Astrocyte of the spinal cord (primary cell): ENCODE measurements at regions not wholly inside any gene's neighbourhood (a gene's known extent, or its start where the extent isn't known, plus 50 kb on each side); places are given as distances from the start of the nearest gene placed in this dataset.

Experiments
- DNase-seq: peaks from one replicate; pipeline ENCODE4 v3.0.0; 2011; ENCODE audit warnings: low read depth, low spot score
- H3K4me3 ChIP-seq: 2 replicates; pipeline ENCODE4 v1.5.1; 2011; ENCODE audit warnings: low read depth, mild to moderate bottlenecking, low read length, moderate library complexity
- CTCF ChIP-seq: IDR thresholded peaks from 2 replicates; pipeline ENCODE4 v1.5.1; 2012; ENCODE audit warnings: low read depth, mild to moderate bottlenecking, low read length, inconsistent platforms
- in situ Hi-C: cut with HindIII; loops from 2 replicates; pipeline ENCODE4 v1.10.0; 2017; ENCODE audit warnings: low sequenced_read_pairs

- H3K4me3 ChIP-seq = no peak overlapping the region
- TF ChIP-seq CTCF = no peak
- no peak for DNase-seq
- in situ Hi-C loops = no loop called here
Measured at GRCh38 chr5:174198541-174198940, 153.0 kb downstream of the NSG2 start.

GRCh38 chr5:174202996-174203395 lies 157.5 kb downstream of the NSG2 start:
- DNase-seq = no peak
- H3K4me3 ChIP-seq = no peak overlapping the region
- TF ChIP-seq CTCF = no peak
- in situ Hi-C loops = no loop called here

DNA sequence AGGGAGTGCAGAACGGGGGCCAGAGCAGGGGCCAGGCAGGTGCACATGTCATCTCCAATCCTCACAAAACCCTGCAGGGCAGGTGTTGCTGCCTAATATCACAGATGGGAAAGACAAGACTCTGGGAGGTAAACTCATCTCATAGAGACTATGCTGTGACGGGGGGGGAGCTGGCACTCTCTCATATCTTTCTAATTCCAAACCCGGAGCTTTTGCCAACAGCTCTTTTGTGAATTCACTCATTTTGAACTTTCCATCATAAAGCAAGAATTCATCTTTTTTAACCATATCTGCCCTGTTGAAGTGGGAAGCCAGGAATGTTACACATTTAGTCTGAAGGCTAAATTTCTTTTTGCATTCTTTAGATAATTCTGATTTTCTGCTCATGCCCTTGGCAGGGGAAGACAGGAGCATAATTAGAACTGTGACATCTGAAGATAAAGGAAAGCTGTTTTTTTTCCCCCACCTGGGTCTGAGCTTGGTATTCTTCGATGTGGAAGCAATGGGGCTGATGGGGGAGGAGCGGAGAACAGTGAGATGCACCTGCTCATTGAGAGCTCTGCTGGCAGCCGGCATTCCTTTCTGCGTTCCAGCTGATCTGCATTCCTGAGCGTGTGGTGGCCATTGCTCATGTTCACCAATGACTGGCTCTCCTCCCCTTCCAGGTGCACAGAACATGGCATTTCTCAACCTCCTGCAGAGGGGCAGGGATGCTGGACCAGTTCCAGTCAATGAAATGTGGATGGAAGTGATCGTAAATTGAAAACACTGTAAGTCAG lies 159.2 kb downstream of the NSG2 start:
- TF ChIP-seq CTCF = no peak
- DNase-seq = no peak
- H3K4me3 ChIP-seq = no peak overlapping the region
- in situ Hi-C loops = no loop called here

DNA sequence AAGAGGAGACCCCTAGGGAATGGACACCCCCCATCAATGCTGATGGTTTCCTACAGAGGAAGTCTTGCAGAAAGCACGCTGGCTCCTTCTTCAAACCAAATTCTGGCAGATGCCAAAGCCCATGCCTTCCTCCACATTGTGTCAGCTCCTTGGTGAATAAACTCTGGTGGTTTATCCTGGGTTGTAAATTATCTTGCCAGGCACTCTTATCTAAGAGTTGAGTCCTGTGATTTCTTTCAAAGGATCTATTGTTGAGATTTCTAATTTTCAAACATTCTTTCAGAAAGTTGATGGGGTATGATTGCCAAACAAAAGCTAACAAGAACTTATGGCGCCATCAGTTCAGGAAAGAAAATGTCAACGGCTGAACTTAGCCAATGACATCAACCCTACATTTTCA lies 160.4 kb downstream of the NSG2 start:
- no peak overlapping the region for H3K4me3 ChIP-seq
- in situ Hi-C loops = no loop called here
- TF ChIP-seq CTCF = no peak
- no peak for DNase-seq

GRCh38 chr5:174210596-174211276 lies 165.2 kb downstream of the NSG2 start:
- in situ Hi-C loops = no loop called here
- DNase-seq = no peak
- TF ChIP-seq CTCF = no peak
- no peak overlapping the region for H3K4me3 ChIP-seq

GRCh38 chr5:174211277-174211626 lies 165.7 kb downstream of the NSG2 start:
- in situ Hi-C loops = no loop called here
- no peak for DNase-seq
- no peak for TF ChIP-seq CTCF
- H3K4me3 ChIP-seq = no peak overlapping the region
